ENCODE measurements at regions not wholly inside any gene's neighbourhood (a gene's known extent, or its start where the extent isn't known, plus 50 kb on each side); places are given as distances from the start of the nearest gene placed in this dataset.

- Mint-ChIP-seq H3K9me3 (no peaks in the 10 kb centered on the region), H3K27ac (no peak overlapping the region), H3K4me1 (no peaks in the 10 kb centered on the region), H3K4me3 (no peak overlapping the region), H3K27me3 (ENCODE audit: low read depth) (no peaks in the 10 kb centered on the region), H3K36me3 (no peaks in the 10 kb centered on the region)
- ATAC-seq (no peak), DNase-seq (ENCODE audit: low spot score) (no peak)
- CTCF ChIA-PET, result no interaction called here
- POLR2A ChIA-PET, result no interaction called here
- no peak for TF ChIP-seq FOXJ3 (CRISPR knock-in tag; IDR thresholded peaks at IDR 0.05; ENCODE audit: borderline replicate concordance)
- TF ChIP-seq JAZF1 (CRISPR knock-in tag; IDR thresholded peaks at IDR 0.05), result no peak
- TF ChIP-seq NR2C2 (CRISPR knock-in tag; IDR thresholded peaks at IDR 0.05), result no peak
- no peak for TF ChIP-seq RORB (CRISPR knock-in tag; IDR thresholded peaks at IDR 0.05)
- TF ChIP-seq ESRRA (CRISPR knock-in tag; IDR thresholded peaks at IDR 0.05; ENCODE audit: borderline replicate concordance), result no peak
- TF ChIP-seq ZNF121 (CRISPR knock-in tag; IDR thresholded peaks at IDR 0.05), result no peak
- no peak for TF ChIP-seq NFATC4 (CRISPR knock-in tag; IDR thresholded peaks at IDR 0.05)
- no peak for TF ChIP-seq ZNF219 (CRISPR knock-in tag; IDR thresholded peaks at IDR 0.05; ENCODE audit: borderline replicate concordance)
- no peak for TF ChIP-seq IRF1 (CRISPR knock-in tag; IDR thresholded peaks at IDR 0.05)
- TF ChIP-seq ARID4B (CRISPR knock-in tag; IDR thresholded peaks at IDR 0.05; ENCODE audit: borderline replicate concordance), result no peak
- TF ChIP-seq AR (CRISPR knock-in tag; IDR thresholded peaks at IDR 0.05), result no peak
- no peak for TF ChIP-seq ZNF138 (CRISPR knock-in tag; conservative IDR thresholded peaks at IDR 0.05)
- no peak for TF ChIP-seq E2F4 (CRISPR knock-in tag; IDR thresholded peaks at IDR 0.05; ENCODE audit: borderline replicate concordance, low read depth)
- TF ChIP-seq ZNF512 (CRISPR knock-in tag; IDR thresholded peaks at IDR 0.05; ENCODE audit: borderline replicate concordance), result no peak
Measured at GRCh38 chrX:139023531-139023930, 312.0 kb upstream of the FGF13 start.

GRCh38 chrX:139020801-139021200 is 309.3 kb upstream of the FGF13 start:
- no peak for ATAC-seq
- no peak for DNase-seq (ENCODE audit: low spot score)
- H3K27ac Mint-ChIP-seq, result no peak overlapping the region
- ChIA-PET POLR2A (no interaction called here), CTCF (no interaction called here)
- H3K27me3 Mint-ChIP-seq (ENCODE audit: low read depth), result no peaks in the 10 kb centered on the region
- no peaks in the 10 kb centered on the region for H3K4me1 Mint-ChIP-seq
- no peak overlapping the region for H3K4me3 Mint-ChIP-seq
- peaks cover 5% of the 10 kb centered on the region for H3K9me3 Mint-ChIP-seq
- no peaks in the 10 kb centered on the region for H3K36me3 Mint-ChIP-seq
- no peak for TF ChIP-seq ZNF138 (CRISPR knock-in tag; conservative IDR thresholded peaks at IDR 0.05)
- no peak for TF ChIP-seq ZNF425 (CRISPR knock-in tag; conservative IDR thresholded peaks at IDR 0.05)
- no peak for TF ChIP-seq CDX4 (CRISPR knock-in tag; IDR thresholded peaks at IDR 0.05; ENCODE audit: borderline replicate concordance)
- TF ChIP-seq NFE2L1 (CRISPR knock-in tag; IDR thresholded peaks at IDR 0.05), result no peak
- no peak for TF ChIP-seq ATF1 (CRISPR knock-in tag; IDR thresholded peaks at IDR 0.05)

Data from WTC11 (cell line).